ENCODE measurements at regions not wholly inside any gene's neighbourhood (a gene's known extent, or its start where the extent isn't known, plus 50 kb on each side); places are given as distances from the start of the nearest gene placed in this dataset.

GRCh38 chr1:195933835-195934234 is 674.4 kb downstream of the KCNT2 start:
- TF ChIP-seq PATZ1 (CRISPR knock-in tag; IDR thresholded peaks at IDR 0.05; ENCODE audit: borderline replicate concordance) (no peak), ZFP3 (CRISPR knock-in tag; IDR thresholded peaks at IDR 0.05) (no peak), OSR1 (CRISPR knock-in tag; IDR thresholded peaks at IDR 0.05) (no peak), RARB (CRISPR knock-in tag; IDR thresholded peaks at IDR 0.05) (no peak), ZC3H10 (CRISPR knock-in tag; IDR thresholded peaks at IDR 0.05) (no peak), ZFP30 (CRISPR knock-in tag; IDR thresholded peaks at IDR 0.05) (no peak), ZNF70 (CRISPR knock-in tag; IDR thresholded peaks at IDR 0.05) (no peak), GLIS3 (CRISPR knock-in tag; IDR thresholded peaks at IDR 0.05) (no peak)
